ENCODE measurements at regions not wholly inside any gene's neighbourhood (a gene's known extent, or its start where the extent isn't known, plus 50 kb on each side); places are given as distances from the start of the nearest gene placed in this dataset.
"Not testable (repeated sequence)": the region's sequence is repeated elsewhere in the genome, so short reads cannot be mapped to it uniquely, and the experiment has no call there.

DNA sequence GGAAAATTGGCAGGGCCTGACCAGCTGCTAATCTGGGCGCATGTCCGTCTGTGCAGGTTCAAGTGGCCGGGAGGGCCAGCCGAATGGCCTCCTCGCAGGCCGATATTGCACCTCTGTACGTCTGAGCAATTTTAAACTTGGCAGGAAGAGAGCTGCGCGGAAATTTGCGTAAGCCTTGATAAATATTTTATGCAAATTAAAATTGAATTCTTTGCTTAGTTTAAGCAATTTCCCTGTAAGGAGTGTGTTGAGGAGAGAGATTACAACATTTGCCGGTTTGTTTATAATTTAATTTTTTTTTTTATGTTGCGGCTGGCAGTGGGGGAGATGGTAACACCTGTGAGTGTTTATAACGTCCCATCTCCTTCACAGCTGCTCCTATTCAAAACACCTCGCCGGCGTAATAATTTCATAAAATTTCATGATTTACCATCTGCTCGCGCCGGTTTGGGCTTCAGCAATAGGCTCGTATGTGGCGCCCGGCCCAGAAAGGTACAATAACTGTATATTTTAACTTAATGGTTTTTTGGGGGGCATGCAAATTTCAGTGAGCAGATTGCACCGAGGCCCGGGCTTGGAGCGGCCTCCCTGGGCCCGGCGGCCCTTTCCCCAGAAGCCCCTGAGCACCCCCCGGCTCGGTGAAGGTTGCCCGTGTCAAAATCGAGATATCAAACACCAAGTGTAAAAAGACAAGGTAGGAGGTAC, 269.4 kb upstream of the MVB12B start:
- no peak for DNase-seq

DNA sequence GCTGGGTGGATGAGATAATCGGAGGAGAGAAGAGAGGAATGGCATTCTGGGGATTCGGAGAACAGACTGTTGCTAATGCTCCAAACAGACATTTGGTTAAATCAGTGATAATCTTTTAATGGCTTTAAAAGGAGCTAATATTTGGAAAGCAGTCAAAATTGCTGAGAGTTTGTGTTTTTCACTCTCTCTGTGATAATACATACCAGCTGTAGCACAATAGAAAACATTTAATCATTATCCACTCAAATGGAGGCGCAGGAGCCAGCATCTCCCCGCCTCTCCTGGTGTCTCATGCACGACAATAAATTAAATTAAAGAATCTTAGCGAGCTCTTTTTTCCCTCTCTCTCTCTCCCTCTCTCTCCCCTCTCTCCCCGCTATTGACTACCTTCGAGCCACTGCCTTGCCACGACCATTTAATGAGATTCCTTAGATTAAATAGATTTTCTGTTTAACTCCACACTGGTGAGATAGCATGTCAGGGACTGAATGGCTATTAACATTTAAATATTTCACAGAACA, 268.6 kb upstream of the MVB12B start:
- DNase-seq: no peak

DNA sequence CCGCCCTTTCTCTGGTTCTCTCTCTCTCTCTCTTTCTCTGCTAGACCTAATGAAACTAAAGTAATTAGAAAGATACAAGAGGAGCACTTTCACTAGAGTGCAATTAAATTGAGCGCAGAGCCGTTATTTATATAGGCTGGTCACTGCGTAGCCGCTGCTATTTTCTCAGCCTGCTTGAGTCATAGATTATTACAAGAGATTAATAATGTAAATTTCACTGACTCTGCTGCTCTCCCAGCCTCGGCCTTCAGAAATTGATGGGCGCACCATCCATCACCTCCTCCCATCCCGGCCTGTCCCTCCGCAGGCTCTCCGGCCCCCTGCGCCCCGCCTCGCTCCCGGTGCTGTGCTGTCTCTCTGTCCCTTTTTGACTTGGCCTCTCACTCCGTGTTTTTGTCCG, 268.0 kb upstream of the MVB12B start:
- no peak for DNase-seq

DNA sequence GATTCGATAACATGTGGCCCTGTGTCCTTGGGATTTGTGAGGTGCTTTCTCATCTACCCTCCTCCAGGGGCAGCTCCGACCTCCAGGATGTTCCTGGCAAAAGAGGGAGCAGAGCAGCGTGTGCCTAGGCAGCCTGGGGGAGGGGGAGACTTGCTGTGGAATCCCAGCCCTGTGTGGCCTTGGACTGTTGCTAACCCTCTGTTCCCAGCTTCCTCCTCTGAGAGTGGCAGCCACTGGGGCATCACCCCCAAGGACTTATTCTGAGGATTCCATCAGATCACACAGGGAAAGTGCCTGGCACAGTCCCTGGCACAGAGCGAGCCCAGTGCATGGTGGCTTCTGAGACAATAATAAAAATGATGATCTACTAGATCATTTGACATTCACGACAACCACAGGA, 265.1 kb upstream of the MVB12B start:
- DNase-seq: no peak

DNA sequence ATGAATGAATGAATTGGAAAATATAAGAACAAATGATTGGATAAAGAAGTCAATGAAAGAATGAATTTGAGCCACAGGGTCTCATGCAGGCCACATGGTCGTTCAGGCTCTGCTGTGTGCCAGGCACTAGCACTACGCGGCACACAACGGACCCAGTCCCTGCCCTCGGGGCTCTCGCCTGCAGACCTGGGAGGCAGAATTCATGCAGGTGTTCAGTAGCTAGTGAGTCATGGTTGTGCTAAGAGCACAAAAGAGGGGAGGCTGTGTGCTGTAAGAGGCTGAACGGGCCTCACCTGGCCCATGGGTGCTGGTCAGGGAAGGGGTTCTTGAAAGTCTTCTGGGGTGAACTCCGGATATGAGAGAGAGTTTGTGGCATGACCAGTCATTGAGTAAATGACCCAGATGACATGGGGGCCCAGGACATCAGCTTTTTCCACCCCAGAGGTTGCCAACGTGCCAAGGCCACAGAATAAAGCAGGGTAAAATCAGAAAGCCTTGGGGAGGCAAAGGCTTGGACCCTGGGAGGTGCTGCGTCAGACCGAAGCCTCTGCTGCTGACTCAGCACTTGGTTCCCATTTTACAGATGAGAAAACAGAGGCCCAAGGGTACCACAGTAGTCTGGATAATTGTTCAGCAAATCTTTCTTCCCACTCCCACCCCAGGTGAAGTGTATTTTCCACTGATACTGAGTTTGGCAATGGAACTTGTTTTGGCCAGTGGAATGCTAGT, 264.3 kb upstream of the MVB12B start:
- no peak for DNase-seq

DNA sequence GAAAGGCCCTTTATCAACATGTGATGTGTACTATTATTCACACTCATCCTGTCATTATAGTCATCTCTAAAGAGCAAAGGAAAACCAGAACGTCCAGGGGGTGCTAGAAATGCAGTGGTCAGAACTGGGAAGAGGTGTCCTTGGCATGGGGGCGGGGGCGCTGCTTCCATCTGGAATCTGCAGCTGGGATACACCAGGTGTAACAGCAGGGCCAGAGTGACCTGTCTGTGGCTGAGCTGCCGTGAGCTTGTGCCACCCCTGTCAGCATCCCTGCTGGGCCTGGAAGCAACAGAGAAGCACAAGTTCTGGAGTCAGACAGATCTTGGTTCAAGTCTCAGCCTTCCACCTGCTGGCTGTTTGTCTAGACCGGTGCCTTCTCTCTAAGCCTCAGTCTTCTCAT, 263.3 kb upstream of the MVB12B start:
- DNase-seq: no peak

DNA sequence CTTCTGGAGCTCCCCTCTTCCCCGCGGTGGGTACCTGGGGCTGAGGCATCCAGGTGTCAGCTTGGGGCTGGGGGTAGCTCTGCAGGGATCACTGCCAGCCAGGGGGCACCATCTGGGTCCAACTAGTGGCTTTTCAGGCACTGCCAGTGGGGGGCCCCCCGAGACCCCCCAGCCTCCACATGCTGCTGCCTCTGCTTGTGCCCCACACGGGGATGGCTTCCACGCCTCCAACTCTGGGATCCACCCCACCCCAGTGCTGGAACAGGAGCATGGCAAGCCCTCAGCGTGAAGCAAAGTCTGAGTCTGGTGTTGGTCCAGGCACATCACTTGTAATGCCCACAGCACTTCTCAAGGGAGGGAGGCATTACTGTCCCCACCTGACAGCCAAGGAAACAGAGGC, 260.5 kb upstream of the MVB12B start:
- no peak for DNase-seq

DNA sequence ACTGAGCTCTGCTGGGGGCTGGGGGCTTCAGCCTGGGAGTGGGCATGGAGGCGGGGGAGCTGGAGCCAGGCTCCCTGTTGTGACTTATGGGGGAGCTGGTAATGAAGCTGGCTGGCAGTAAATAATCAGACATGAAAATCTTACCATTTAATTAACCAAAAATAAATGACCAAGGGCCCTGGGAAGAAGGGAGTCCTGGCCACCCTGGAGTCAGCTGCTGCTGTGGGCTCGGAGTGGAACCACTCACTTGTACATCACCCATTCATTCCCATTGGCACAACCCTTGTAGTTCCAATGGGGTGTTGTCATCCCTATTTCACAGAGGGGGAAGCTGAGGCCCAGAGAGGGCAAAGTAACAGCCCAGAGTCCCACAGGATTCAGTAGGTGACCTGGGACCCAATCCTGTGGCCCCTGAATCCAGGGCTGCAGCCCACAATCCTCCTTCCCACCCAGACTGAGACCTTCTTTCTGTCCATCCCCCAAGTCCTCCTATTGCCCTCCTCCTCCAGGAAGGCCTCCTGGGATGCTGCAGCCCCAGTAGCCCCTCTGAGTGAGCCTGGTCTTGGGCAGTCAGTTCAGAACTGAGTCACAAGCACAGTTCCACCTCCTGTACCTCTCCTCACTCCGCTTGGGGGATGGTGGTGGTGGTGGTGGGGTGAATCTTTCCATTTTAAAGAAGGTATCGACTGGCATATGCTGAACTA, 259.4 kb upstream of the MVB12B start:
- no peak for DNase-seq

DNA sequence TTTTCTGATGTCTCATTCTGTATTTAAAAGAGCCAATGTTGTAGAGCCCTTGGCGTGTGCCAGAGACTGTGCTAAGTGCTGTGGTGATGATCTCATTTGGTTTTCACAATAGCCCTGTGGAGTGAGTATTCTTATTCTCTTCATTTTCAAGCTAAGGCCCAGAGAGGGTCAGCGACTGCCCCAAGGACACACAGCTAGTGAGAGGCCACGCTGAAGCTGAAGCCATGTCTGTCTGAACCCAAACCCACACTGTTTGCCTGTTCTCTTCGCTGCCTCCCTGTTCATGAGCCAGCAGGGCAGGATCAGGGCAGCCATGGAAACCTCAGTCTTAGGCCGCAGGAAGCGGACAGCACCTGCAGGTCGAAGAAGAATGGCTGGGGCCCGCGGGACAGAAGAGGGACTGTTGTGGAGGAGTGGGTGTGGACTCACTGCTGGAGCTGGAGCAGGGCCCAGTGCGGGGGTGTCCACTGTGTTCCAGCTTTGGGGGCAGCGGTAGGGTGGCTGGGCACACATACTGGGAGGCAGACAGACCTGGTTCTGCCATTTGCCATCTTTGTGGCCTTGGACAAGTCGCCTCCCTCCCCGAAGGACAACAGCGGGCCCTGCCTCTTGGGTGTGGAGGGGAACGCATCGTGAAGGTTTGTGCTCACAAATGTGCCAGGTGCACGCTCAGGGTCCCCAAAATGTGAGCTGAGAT, 257.9 kb upstream of the MVB12B start:
- DNase-seq: no peak

DNA sequence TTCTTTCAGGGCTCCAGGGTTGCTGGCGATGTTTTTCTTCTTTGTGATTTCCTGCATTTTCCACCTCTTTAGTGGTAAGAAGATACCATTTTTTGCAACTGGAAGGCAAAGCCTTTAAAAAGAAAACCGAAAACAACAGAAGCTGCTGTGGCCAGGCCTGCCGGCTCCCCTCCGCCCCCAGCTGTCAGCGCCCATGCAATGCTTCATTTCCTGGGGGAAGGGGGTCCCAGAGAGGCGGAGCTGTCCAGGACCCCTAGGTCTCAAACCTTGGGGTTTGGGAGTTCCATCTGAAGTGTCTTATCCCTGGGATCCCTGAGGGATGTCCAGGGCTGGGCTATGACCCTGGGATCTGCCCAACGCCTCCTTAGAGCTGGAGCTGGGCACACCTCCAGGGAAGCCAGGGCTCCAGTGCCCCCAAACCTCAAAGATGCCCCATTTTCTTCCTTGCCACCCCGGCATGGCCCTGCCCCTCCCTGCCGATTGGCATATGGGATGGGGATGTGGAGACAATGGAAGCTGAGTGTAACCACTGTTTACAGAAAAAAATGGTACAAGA, 257.2 kb upstream of the MVB12B start:
- no peak for DNase-seq

DNA sequence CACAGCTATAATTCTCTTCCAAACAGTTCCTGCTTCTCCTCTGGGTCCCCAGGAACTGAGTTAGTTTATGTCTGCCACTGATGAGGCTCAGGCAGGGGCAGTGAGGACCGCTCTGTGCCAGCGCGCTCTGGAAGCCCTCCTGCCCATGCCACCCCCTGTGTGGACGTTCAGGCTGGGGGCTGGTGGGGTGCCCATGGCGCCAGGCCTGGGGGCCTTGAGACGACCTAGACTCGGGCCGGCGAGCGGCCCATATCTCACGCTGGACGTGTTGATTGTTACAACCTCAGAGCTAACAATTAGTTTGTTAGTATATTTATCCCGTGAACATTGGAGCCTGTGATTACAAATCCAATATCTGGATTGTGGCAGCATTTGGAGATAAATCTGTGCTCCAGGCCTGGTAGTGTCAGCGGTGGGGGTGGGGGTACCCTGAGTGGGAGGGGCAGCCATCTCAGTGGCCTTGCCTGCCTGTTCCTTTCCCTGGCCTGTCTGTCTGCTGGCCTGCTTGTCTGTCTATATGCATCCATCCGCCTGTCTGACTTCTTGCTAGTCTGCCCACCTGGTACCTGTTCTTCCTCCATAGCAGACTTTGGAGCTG, 256.5 kb upstream of the MVB12B start:
- DNase-seq: no peak

DNA sequence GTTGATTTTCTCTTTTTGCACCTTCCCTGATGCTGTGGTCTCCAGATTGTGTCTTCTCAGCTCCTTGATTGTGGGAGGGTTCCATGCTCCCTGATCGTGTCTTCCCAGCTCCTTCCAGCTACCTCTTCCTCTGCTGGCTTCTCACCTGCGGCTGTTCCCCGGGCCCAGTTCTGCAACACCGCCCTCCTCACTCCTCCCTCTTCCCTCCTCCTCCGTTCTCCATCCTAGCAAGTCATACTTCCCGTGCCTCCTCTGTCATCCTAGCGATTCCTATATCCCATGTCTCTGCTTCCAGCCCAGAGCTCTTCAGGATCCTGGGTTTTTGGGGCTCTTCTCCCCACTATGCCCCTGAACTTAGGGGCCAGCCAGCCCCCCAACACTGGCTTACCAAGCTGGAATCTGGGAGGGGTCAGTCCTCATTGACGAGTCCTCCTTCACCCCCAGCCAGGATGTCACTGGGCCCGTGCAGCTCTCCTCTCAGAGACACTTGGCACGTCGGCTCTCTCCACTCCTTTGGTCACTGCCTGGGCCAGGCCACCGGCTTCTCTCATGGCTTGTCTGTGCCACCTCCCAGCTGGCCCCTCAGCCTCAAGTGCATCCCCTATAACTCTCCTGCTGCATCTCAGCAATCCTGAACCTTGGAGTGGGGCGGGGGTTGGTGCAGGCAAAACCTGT, 255.4 kb upstream of the MVB12B start:
- DNase-seq: no peak

DNA sequence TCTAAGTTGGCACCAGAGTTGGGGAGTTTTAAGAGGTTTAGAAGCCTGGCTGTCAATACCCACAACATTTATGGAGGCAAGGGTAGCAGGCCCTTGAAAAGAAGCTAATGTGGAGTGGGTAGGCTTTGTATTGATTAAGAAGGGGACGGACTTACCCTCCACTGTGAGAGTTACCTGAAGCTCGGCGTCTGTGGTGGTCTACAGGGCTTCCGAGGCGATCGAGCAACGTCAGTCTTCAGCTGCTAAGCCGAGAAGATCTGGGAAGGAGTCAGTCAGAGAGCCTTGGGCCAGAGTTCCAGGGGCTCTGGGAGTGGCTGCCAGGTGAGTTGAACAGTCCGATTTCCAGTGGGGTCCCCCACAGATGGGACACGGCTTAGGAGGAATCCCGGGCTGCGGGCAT, 249.0 kb upstream of the MVB12B start:
- not testable (repeated sequence) for DNase-seq

DNA sequence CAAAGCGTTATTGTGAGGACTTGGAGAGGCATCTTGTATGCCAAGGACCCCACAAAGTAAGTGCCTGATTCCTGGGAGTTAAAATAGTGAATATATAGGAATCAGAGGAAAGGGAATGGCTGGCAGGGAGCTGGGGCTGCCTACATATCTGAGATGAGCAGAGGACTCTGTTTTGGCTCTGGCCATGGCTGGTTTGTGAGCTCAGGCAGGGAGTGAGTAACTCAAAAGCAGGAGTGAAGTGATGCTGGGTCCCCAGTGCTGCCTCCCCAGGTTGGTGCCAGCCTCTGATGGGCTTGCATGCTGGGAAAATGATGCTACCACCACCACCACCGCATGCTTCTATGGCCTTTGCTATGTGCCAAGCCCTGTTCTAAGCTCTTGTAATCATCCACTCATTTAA, 246.0 kb upstream of the MVB12B start:
- no peak for DNase-seq

DNA sequence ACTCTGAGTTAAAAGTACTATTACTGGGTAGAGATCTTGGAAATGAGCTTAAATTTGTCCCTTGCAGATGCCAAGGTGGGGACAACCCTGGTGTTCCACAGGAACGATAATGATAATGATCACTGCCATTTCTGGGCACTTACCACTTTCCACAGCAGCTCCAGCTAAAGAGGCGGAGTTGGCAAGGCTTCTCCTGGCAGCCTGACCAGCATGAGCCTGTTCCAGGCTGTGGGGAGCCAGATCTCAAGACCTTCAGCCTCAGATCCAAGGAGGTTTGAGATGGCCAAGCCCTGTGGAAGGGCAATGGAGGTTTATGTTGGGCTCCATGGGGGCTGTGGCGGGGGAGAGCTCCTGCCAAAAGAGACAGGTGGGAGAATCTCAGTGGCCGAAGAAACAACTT, 244.9 kb upstream of the MVB12B start:
- DNase-seq: no peak

DNA sequence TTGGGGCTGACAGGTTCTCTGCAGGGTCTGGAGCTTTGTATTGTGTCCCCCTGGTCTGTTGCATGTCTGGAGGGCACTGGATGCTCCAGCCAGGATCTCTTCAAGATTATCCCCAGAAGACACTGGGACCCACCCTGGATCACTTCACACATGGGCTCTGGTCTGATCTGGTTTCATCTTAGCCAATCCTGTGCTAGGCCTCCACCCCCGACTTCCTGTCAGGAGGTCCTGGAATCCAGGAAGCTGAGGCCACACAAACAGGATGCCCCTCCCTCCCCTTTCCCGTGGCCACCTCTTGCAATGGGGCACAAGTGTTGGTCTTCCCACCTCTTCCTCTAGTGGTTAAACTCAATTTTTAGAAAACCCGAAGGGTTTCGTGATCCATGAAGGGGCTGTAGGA, 242.6 kb upstream of the MVB12B start:
- no peak for DNase-seq

DNA sequence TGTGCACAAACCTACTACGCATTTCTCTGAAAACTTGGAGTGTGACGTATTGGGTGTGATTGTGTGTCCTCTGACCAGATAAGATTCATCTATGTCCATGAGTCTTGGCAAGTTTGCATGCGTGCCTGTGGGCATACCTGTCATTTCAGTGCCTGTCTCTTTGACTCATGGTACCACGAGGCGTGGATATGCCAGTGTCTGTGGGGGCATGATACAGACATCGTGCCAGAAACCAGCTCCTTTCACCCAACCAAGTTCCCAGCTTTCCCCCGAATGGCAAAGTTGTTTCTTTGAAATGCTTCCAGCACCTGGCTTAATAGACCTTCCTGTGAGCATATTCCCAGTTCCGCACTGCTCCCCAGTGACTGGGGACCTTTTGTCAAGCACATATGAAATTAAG, 241.9 kb upstream of the MVB12B start:
- no peak for DNase-seq

DNA sequence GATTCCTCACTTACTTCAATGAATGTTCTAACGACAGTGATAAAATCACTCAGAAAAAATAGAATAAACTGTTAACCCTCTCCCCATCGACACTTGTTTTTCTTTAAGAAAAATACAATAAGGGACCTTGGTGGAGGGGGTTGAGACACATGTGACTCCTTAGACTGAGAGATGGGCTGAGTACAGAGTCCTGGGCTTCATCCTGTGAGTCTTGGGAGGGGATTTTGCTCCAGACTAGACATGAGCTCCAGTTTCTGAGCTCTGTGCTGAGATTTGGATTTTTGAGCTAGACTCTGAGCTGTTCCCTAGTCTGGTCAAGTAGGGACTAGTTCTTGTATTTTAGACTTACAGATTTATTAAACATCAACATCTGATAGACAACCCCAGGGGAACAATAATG, 241.5 kb upstream of the MVB12B start:
- DNase-seq: no peak

DNA sequence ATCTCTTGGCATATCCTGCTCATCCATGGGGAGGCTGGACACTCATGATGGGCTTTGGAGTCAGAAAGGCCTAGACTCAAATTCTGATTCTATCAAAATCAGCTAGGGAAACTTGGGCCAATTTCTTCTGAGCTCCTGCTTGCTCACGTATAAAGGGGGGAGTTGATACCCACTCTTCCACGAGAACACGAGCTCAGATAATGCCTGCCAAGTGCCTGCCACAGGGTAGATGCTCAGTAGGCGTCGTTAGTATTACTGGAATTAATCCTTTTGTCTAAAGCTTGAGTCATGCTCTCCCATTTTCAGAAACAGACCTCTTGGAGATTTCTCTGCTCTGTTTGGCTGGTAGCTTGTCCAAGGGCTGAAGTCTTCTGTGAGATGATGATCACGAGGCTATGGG, 238.3 kb upstream of the MVB12B start:
- DNase-seq: no peak

DNA sequence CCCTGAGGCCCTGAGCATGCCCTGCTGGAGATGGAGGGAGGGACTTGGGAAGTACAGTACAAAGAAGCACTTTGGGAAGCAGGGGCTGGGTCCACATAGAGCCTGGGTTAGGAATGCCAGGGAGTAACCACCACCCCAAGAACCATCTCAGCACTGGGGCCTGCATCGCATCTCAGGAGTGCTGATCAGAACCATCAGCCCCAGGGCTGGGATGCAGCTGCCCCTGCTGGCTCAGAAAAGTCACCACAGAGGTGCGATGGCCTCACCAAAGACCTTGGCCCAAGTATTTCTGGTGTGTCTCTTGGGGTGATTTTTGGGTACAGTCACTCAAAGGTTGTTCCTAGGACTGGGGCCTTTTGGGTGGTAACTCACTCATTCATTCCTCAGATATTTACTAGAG, 236.8 kb upstream of the MVB12B start:
- DNase-seq: no peak

DNA sequence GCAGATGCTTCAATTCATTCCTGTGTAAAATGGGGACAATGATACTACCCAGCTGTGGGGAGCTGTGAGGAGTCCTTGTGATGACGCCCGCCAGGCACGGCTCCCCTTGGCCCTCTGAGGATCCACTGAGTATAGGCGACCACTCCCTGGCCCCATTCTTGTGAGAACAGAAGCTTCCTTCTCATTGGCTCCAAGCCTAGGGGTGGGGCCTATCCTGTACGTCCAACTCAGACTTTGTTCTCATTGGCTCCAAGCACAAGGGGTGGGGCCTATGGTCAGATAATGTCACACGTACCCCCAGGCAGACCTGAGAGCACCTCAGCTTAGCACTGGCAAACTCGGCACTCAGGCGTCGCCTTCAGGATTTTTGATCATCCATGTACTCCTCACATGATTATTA, 232.9 kb upstream of the MVB12B start:
- no peak for DNase-seq
